ENCODE measurements at regions not wholly inside any gene's neighbourhood (a gene's known extent, or its start where the extent isn't known, plus 50 kb on each side); places are given as distances from the start of the nearest gene placed in this dataset.

- H3K36me3 ChIP-seq = no peaks in the 10 kb centered on the region
- H3K9me3 ChIP-seq = no peaks in the 10 kb centered on the region
- no peaks in the 10 kb centered on the region for H3K4me1 ChIP-seq
- H3K27ac ChIP-seq = no peak overlapping the region
- H3K27me3 ChIP-seq = no peaks in the 10 kb centered on the region
- TF ChIP-seq POLR2AphosphoS5 (IDR thresholded peaks at IDR 0.05) (no peak), POLR2A (IDR thresholded peaks at IDR 0.05) (no peak), EP300 (IDR thresholded peaks at IDR 0.05) (no peak), CTCF (IDR thresholded peaks at IDR 0.05) (no peak)
- ATAC-seq (ENCODE audit: low FRiP score in 2 of 2) (no peak), DNase-seq (no peak)
- WGBS, 2 donors = 86 to 91% methylated on average over 3 of the region's 3 CpGs
- H3K4me3 ChIP-seq = no peak overlapping the region
These were observed 92.0 kb upstream of the SLC4A7 start for GRCh38 chr3:27576171-27576570.

- no peak overlapping the region for H3K4me3 ChIP-seq
These were observed 91.3 kb upstream of the SLC4A7 start for GRCh38 chr3:27575499-27575898.

GRCh38 chr3:27574438-27574795, 90.2 kb upstream of the SLC4A7 start:
- DNase-seq = no peak
- Histone ChIP-seq H3K9me3 (no peaks in the 10 kb centered on the region), H3K27me3 (no peaks in the 10 kb centered on the region), H3K27ac (no peak overlapping the region), H3K36me3 (no peaks in the 10 kb centered on the region), H3K4me3 (no peak overlapping the region), H3K4me1 (no peaks in the 10 kb centered on the region)
- no peak for ATAC-seq (ENCODE audit: low FRiP score in 2 of 2)
- TF ChIP-seq CTCF (IDR thresholded peaks at IDR 0.05) (no peak), POLR2AphosphoS5 (IDR thresholded peaks at IDR 0.05) (no peak), EP300 (IDR thresholded peaks at IDR 0.05) (no peak), POLR2A (IDR thresholded peaks at IDR 0.05) (no peak)
- 98 to 99% methylated on average over 6 of the region's 6 CpGs for whole genome bisulfite sequencing, 2 donors

More at GRCh38 chr3:27575499-27575898, 91.3 kb upstream of the SLC4A7 start:
- Histone ChIP-seq H3K36me3 (no peaks in the 10 kb centered on the region), H3K4me1 (no peaks in the 10 kb centered on the region), H3K9me3 (no peaks in the 10 kb centered on the region), H3K27me3 (no peaks in the 10 kb centered on the region), H3K27ac (no peak overlapping the region)
- 83 to 87% methylated on average over 3 of the region's 3 CpGs for WGBS, 2 donors
- no peak for TF ChIP-seq POLR2A (IDR thresholded peaks at IDR 0.05)
- no peak for TF ChIP-seq POLR2AphosphoS5 (IDR thresholded peaks at IDR 0.05)
- no peak for TF ChIP-seq EP300 (IDR thresholded peaks at IDR 0.05)
- TF ChIP-seq CTCF (IDR thresholded peaks at IDR 0.05) = no peak
- no peak for DNase-seq
- ATAC-seq (ENCODE audit: low FRiP score in 2 of 2) = no peak

GRCh38 chr3:27573780-27574437, 89.7 kb upstream of the SLC4A7 start:
- H3K4me3 ChIP-seq = no peak overlapping the region
- TF ChIP-seq EP300 (IDR thresholded peaks at IDR 0.05) (no peak), POLR2A (IDR thresholded peaks at IDR 0.05) (no peak), CTCF (IDR thresholded peaks at IDR 0.05) (no peak), POLR2AphosphoS5 (IDR thresholded peaks at IDR 0.05) (no peak)
- no peaks in the 10 kb centered on the region for H3K9me3 ChIP-seq
- WGBS, 2 donors = 90 to 92% methylated on average over 5 of the region's 5 CpGs
- DNase-seq = no peak
- H3K36me3 ChIP-seq = no peaks in the 10 kb centered on the region
- H3K27me3 ChIP-seq = no peaks in the 10 kb centered on the region
- H3K27ac ChIP-seq = no peak overlapping the region
- no peaks in the 10 kb centered on the region for H3K4me1 ChIP-seq
- ATAC-seq (ENCODE audit: low FRiP score in 2 of 2) = no peak

GRCh38 chr3:27573138-27573537, 89.0 kb upstream of the SLC4A7 start:
- Histone ChIP-seq H3K9me3 (no peaks in the 10 kb centered on the region), H3K27ac (no peak overlapping the region), H3K36me3 (no peaks in the 10 kb centered on the region), H3K4me1 (peaks cover 0 to 4% (median 0%) of the 10 kb centered on the region in 4 donors), H3K4me3 (no peak overlapping the region), H3K27me3 (no peaks in the 10 kb centered on the region)
- ATAC-seq (ENCODE audit: low FRiP score in 2 of 2) (no peak), DNase-seq (no peak)
- TF ChIP-seq CTCF (IDR thresholded peaks at IDR 0.05) = no peak
- no peak for TF ChIP-seq POLR2A (IDR thresholded peaks at IDR 0.05)
- TF ChIP-seq EP300 (IDR thresholded peaks at IDR 0.05) = no peak
- WGBS, 2 donors = 91 to 100% methylated on average over 3 of the region's 3 CpGs
